ENCODE measurements at regions not wholly inside any gene's neighbourhood (a gene's known extent, or its start where the extent isn't known, plus 50 kb on each side); places are given as distances from the start of the nearest gene placed in this dataset.

DNA sequence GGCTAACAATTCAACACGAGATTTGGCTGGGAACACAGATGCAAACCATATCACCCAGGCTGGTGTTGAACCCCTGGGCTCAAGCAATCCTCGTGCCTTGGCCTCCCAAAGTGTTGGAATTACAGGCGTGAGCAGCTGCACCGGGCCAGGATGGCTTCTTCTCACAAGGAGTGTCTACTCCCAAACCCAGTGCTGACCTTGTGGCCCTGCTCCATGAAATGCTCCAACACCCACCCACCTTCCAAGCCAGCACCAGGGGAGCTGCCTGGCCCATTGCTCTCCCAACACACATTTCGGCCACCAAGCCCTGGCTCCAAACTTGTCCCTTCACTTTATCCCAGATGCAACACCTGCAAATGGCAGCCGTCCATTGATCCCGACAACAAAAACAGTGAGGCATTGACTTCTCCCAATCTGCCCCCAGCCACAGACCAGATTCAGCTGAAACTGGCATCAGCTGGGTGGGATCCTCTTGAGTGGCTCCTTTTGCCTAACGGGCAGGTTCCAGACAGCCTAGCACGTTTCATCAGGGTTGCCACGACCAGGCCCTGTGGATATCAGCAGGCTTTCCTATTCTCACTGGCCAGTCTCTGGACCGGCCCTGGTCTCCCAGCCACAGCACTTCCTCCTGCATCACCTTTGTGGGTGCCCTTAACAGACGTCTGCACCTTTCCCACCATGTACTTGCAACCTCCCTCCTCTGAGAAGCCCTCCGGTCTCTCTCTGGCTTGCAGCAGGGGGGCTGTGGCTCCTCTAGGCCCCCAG, 105.7 kb upstream of the CARD11 start:
- Histone ChIP-seq H3K27ac (no peak overlapping the region), H3K36me3 (no peaks in the 10 kb centered on the region), H3K9me3 (no peaks in the 10 kb centered on the region), H3K4me3 (no peak overlapping the region), H3K27me3 (peaks cover 26% of the 10 kb centered on the region), H3K4me1 (no peaks in the 10 kb centered on the region)
- no peak for DNase-seq
- in situ Hi-C loops (cut with MboI; ENCODE audit: low pct_ligation_motif_present in 1 of 4, low pct_unique_long_range_greater_than_20kb in 1 of 4, low sequenced_read_pairs in 3 of 4): loop anchor here in 2 of 4 donors (10.0 to 25.0 kb wide), 2 partner anchors 255 to 262 kb away; no protein-coding TSS in a partner anchor
- intact Hi-C loops (cut with DNase I; ENCODE audit: low total_unique reads): no loop called here
- TF ChIP-seq, protein P1, sequence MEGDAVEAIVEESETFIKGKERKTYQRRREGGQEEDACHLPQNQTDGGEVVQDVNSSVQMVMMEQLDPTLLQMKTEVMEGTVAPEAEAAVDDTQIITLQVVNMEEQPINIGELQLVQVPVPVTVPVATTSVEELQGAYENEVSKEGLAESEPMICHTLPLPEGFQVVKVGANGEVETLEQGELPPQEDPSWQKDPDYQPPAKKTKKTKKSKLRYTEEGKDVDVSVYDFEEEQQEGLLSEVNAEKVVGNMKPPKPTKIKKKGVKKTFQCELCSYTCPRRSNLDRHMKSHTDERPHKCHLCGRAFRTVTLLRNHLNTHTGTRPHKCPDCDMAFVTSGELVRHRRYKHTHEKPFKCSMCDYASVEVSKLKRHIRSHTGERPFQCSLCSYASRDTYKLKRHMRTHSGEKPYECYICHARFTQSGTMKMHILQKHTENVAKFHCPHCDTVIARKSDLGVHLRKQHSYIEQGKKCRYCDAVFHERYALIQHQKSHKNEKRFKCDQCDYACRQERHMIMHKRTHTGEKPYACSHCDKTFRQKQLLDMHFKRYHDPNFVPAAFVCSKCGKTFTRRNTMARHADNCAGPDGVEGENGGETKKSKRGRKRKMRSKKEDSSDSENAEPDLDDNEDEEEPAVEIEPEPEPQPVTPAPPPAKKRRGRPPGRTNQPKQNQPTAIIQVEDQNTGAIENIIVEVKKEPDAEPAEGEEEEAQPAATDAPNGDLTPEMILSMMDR (IDR thresholded peaks at IDR 0.05): no peak
- no peak for TF ChIP-seq POLR2A (IDR thresholded peaks at IDR 0.05)
- TF ChIP-seq EP300 (IDR thresholded peaks at IDR 0.05; ENCODE audit: low read depth): no peak
- TF ChIP-seq POLR2AphosphoS5 (IDR thresholded peaks at IDR 0.05): no peak
- 73 to 80% methylated on average over 4 to 13 of the region's 13 CpGs for WGBS, 2 donors (ENCODE audit: low coverage in 1 of 2)

DNA sequence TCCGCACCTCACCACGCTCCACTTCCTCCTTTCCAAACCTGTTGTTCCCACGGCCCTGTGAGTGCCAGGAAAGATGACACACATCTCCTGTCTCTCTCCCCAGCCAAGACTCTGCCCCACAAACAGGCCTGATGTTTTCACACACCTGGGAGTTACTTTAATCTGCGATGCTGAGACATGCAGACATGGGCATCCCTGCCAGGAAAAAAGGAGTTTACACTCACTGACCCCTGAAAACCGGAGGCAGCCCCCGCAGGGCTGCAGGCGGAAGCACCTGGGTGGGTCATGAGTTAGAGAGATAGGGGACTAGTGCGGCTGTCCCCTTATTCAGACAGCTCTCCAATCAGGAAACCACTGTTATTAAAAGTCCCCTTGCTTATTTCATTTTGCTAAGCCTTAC, 106.4 kb upstream of the CARD11 start:
- no peak for DNase-seq
- Histone ChIP-seq H3K9me3 (no peaks in the 10 kb centered on the region), H3K27me3 (peaks cover 26% of the 10 kb centered on the region), H3K27ac (no peak overlapping the region), H3K36me3 (no peaks in the 10 kb centered on the region), H3K4me3 (no peak overlapping the region), H3K4me1 (no peaks in the 10 kb centered on the region)
- TF ChIP-seq POLR2AphosphoS5 (IDR thresholded peaks at IDR 0.05): no peak
- no peak for TF ChIP-seq POLR2A (IDR thresholded peaks at IDR 0.05)
- no peak for TF ChIP-seq EP300 (IDR thresholded peaks at IDR 0.05; ENCODE audit: low read depth)
- TF ChIP-seq, protein P1 (IDR thresholded peaks at IDR 0.05): no peak
- WGBS, 2 donors (ENCODE audit: low coverage in 1 of 2): 71 to 80% methylated on average over 1 to 7 of the region's 8 CpGs
- in situ Hi-C loops (cut with MboI; ENCODE audit: low pct_ligation_motif_present in 1 of 4, low pct_unique_long_range_greater_than_20kb in 1 of 4, low sequenced_read_pairs in 3 of 4) (loop anchor here in 1 of 4 donors (10.0 kb wide), 1 partner anchor 275 kb away; no protein-coding TSS in a partner anchor), intact Hi-C loops (cut with DNase I; ENCODE audit: low total_unique reads) (loop anchor here (10.0 kb wide), 1 partner anchor 285 kb away; no protein-coding TSS in a partner anchor)

DNA sequence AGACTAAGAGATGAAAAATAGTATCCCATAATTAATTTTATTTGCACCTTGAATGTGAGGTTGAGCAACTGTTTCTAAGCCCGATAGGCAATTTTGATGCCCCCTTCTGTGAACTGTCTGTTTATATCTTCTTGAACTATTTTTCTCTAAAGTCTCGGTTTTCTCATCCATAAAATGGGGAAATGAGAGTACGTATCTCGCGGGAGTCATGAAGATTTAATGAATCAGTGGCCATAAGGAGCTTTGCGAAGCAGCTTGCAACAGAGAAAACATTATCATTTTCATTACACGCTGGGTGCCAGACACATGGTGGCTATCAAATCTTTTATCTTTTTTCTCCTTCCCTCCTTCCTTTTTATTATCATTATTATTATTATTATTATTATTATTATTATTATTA, 108.1 kb upstream of the CARD11 start:
- WGBS, 2 donors (ENCODE audit: low coverage in 1 of 2): 70 to 81% methylated on average over 7 of the region's 7 CpGs
- Histone ChIP-seq H3K27me3 (peaks cover 9% of the 10 kb centered on the region), H3K36me3 (no peaks in the 10 kb centered on the region), H3K9me3 (no peaks in the 10 kb centered on the region), H3K4me3 (no peak overlapping the region), H3K4me1 (no peaks in the 10 kb centered on the region), H3K27ac (no peak overlapping the region)
- DNase-seq: no peak
- intact Hi-C loops (cut with DNase I; ENCODE audit: low total_unique reads): loop anchor here (10.0 kb wide), 1 partner anchor 287 kb away; no protein-coding TSS in a partner anchor
- in situ Hi-C loops (cut with MboI; ENCODE audit: low pct_ligation_motif_present in 1 of 4, low pct_unique_long_range_greater_than_20kb in 1 of 4, low sequenced_read_pairs in 3 of 4): loop anchor here in 1 of 4 donors (10.0 kb wide), 1 partner anchor 277 kb away; no protein-coding TSS in a partner anchor
- TF ChIP-seq POLR2A (IDR thresholded peaks at IDR 0.05) (no peak), POLR2AphosphoS5 (IDR thresholded peaks at IDR 0.05) (no peak), EP300 (IDR thresholded peaks at IDR 0.05; ENCODE audit: low read depth) (no peak)
- TF ChIP-seq, protein P1 (IDR thresholded peaks at IDR 0.05): no peak

DNA sequence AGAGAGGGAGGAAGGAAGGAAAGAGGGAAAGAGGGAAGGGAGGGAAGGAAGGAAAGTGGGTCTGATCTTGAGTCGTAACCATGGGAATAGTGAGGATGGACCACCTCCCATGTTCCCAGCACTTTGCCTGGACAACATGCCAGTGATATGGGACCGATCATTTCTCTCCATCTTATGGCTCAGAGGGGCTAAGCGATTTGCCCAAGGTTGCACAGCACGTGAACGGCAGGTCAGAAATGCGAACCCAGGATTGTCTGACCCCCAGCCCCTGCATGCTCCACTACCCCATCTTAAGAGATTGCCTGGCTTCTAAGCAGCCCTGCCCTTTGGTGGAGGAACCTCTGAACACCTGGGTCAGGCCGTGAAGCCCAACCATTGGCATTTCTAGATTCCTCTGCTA, 109.0 kb upstream of the CARD11 start:
- Histone ChIP-seq H3K4me3 (no peak overlapping the region), H3K27me3 (peaks cover 6% of the 10 kb centered on the region), H3K27ac (no peak overlapping the region), H3K9me3 (no peaks in the 10 kb centered on the region), H3K36me3 (no peaks in the 10 kb centered on the region), H3K4me1 (no peaks in the 10 kb centered on the region)
- intact Hi-C loops (cut with DNase I; ENCODE audit: low total_unique reads) (loop anchor here (10.0 kb wide), 1 partner anchor 288 kb away; no protein-coding TSS in a partner anchor), in situ Hi-C loops (cut with MboI; ENCODE audit: low pct_ligation_motif_present in 1 of 4, low pct_unique_long_range_greater_than_20kb in 1 of 4, low sequenced_read_pairs in 3 of 4) (loop anchor here in 1 of 4 donors (10.0 kb wide), 1 partner anchor 278 kb away; no protein-coding TSS in a partner anchor)
- TF ChIP-seq POLR2A (IDR thresholded peaks at IDR 0.05) (no peak), POLR2AphosphoS5 (IDR thresholded peaks at IDR 0.05) (no peak), EP300 (IDR thresholded peaks at IDR 0.05; ENCODE audit: low read depth) (no peak)
- TF ChIP-seq, protein P1 (IDR thresholded peaks at IDR 0.05): no peak
- 85 to 100% methylated on average over 1 to 7 of the region's 7 CpGs for WGBS, 2 donors (ENCODE audit: low coverage in 1 of 2)
- DNase-seq: no peak
